Glutamatergic neuron (in vitro differentiated cells): ENCODE measurements at regions not wholly inside any gene's neighbourhood (a gene's known extent, or its start where the extent isn't known, plus 50 kb on each side); places are given as distances from the start of the nearest gene placed in this dataset.

ENCODE experiments used
- DNase-seq: peaks from one replicate; pipeline ENCODE4 v3.0.0; 2022
- H3K27ac Mint-ChIP-seq: one replicate; pipeline ENCODE4 v1.8.0; 2020; ENCODE audit warnings: mild to moderate bottlenecking, mixed read lengths, inconsistent platforms; ENCODE audit not compliant: unreplicated experiment
- H3K27me3 Mint-ChIP-seq: one replicate; pipeline ENCODE4 v1.8.0; 2020; ENCODE audit warnings: mild to moderate bottlenecking, moderate library complexity, mixed read lengths, inconsistent platforms; ENCODE audit not compliant: unreplicated experiment
- H3K36me3 Mint-ChIP-seq: one replicate; pipeline ENCODE4 v1.8.0; 2020; ENCODE audit warnings: mild to moderate bottlenecking, mixed read lengths, inconsistent platforms; ENCODE audit not compliant: unreplicated experiment
- H3K4me1 Mint-ChIP-seq: one replicate; pipeline ENCODE4 v1.8.0; 2020; ENCODE audit warnings: mild to moderate bottlenecking, low read depth, mixed read lengths, inconsistent platforms; ENCODE audit not compliant: unreplicated experiment
- H3K4me3 Mint-ChIP-seq: one replicate; pipeline ENCODE4 v1.8.0; 2020; ENCODE audit warnings: mild to moderate bottlenecking, mixed read lengths, inconsistent platforms; ENCODE audit not compliant: unreplicated experiment
- H3K9me3 Mint-ChIP-seq: one replicate; pipeline ENCODE4 v1.8.0; 2020; ENCODE audit warnings: mild to moderate bottlenecking, moderate library complexity, mixed read lengths, inconsistent platforms; ENCODE audit not compliant: unreplicated experiment
- CTCF ChIP-seq: fragments of 200-600 bp; sonication (generic); IDR thresholded peaks from one replicate; pipeline ENCODE4 v1.5.0; 2021; ENCODE audit not compliant: partially characterized antibody, unreplicated experiment

- TF ChIP-seq CTCF, result no peak
- no peak overlapping the region for H3K4me3 Mint-ChIP-seq
- no peaks in the 10 kb centered on the region for H3K9me3 Mint-ChIP-seq
- peaks cover 4% of the 10 kb centered on the region for H3K27me3 Mint-ChIP-seq
- H3K36me3 Mint-ChIP-seq, result no peaks in the 10 kb centered on the region
- no peak overlapping the region for H3K27ac Mint-ChIP-seq
- DNase-seq, result no peak
- no peaks in the 10 kb centered on the region for H3K4me1 Mint-ChIP-seq
These were observed 278.4 kb downstream of the ATPSCKMT start for GRCh38 chr5:9971301-9971700.

GRCh38 chr5:9958914-9959313 is 290.8 kb downstream of the ATPSCKMT start:
- no peak for DNase-seq
- Mint-ChIP-seq H3K4me3 (no peak overlapping the region), H3K9me3 (peaks cover 3% of the 10 kb centered on the region), H3K27me3 (no peaks in the 10 kb centered on the region), H3K36me3 (peaks cover 4% of the 10 kb centered on the region), H3K4me1 (no peaks in the 10 kb centered on the region), H3K27ac (no peak overlapping the region)
- TF ChIP-seq CTCF, result no peak

- DNase-seq, result no peak
- TF ChIP-seq CTCF, result no peak
These were observed 292.5 kb downstream of the ATPSCKMT start for GRCh38 chr5:9957214-9957613.

GRCh38 chr5:9956725-9957124 is 293.0 kb downstream of the ATPSCKMT start:
- H3K9me3 Mint-ChIP-seq, result peaks cover 3% of the 10 kb centered on the region
- no peaks in the 10 kb centered on the region for H3K27me3 Mint-ChIP-seq
- H3K27ac Mint-ChIP-seq, result no peak overlapping the region
- DNase-seq, result no peak
- no peaks in the 10 kb centered on the region for H3K4me1 Mint-ChIP-seq
- H3K4me3 Mint-ChIP-seq, result no peak overlapping the region
- peaks cover 4% of the 10 kb centered on the region for H3K36me3 Mint-ChIP-seq
- TF ChIP-seq CTCF, result no peak

More at GRCh38 chr5:9957214-9957613, 292.5 kb downstream of the ATPSCKMT start:
- Mint-ChIP-seq H3K4me1 (no peaks in the 10 kb centered on the region), H3K27me3 (no peaks in the 10 kb centered on the region), H3K4me3 (no peak overlapping the region), H3K9me3 (peaks cover 3% of the 10 kb centered on the region), H3K36me3 (peaks cover 4% of the 10 kb centered on the region), H3K27ac (no peak overlapping the region)

- H3K9me3 Mint-ChIP-seq, result peaks cover 3% of the 10 kb centered on the region
- DNase-seq, result no peak
- H3K27me3 Mint-ChIP-seq, result no peaks in the 10 kb centered on the region
- no peak for TF ChIP-seq CTCF
- H3K27ac Mint-ChIP-seq, result no peak overlapping the region
- H3K4me1 Mint-ChIP-seq, result no peaks in the 10 kb centered on the region
- peaks cover 4% of the 10 kb centered on the region for H3K36me3 Mint-ChIP-seq
- no peak overlapping the region for H3K4me3 Mint-ChIP-seq
These were observed 294.1 kb downstream of the ATPSCKMT start for GRCh38 chr5:9955586-9955985.
